Activated T-cell treated with anti-CD3 and anti-CD28 coated beads, Interleukin-2, amount 50 U/mL, for 4 hours (primary cell): ENCODE measurements at regions not wholly inside any gene's neighbourhood (a gene's known extent, or its start where the extent isn't known, plus 50 kb on each side); places are given as distances from the start of the nearest gene placed in this dataset.
"Not testable (repeated sequence)": the region's sequence is repeated elsewhere in the genome, so short reads cannot be mapped to it uniquely, and the experiment has no call there.

Source experiments
- ATAC-seq, 2 donors: fragments of 200-7000 bp; cut with Tn5 transposase; one replicate each; pipeline ENCODE4 v1.10.0; 2021
- DNase-seq: peaks from one replicate; pipeline ENCODE4 v3.0.0-alpha.2; 2020
- H3K27me3 Mint-ChIP-seq: one replicate; pipeline ENCODE4 v1.8.0; 2021; ENCODE audit warnings: low read depth, mixed read lengths
- H3K36me3 Mint-ChIP-seq: one replicate; pipeline ENCODE4 v1.8.0; 2022; ENCODE audit warnings: mixed read lengths; ENCODE audit not compliant: insufficient read depth
- H3K4me1 Mint-ChIP-seq: one replicate; pipeline ENCODE4 v1.8.0; 2021; ENCODE audit warnings: low read depth, mixed read lengths
- H3K4me3 Mint-ChIP-seq: one replicate; pipeline ENCODE4 v1.8.0; 2021; ENCODE audit warnings: mild to moderate bottlenecking, moderate library complexity, mixed read lengths
- H3K9me3 Mint-ChIP-seq: one replicate; pipeline ENCODE4 v1.8.0; 2021; ENCODE audit warnings: mixed read lengths

GRCh38 chr10:117751259-117751658 is 208.7 kb downstream of the EMX2 start:
- no peak overlapping the region for H3K4me3 Mint-ChIP-seq
- H3K9me3 Mint-ChIP-seq, result no peaks in the 10 kb centered on the region
- ATAC-seq, result no peak
- DNase-seq, result no peak
- no peaks in the 10 kb centered on the region for H3K27me3 Mint-ChIP-seq
- H3K4me1 Mint-ChIP-seq, result no peaks in the 10 kb centered on the region
- H3K36me3 Mint-ChIP-seq, result no peaks in the 10 kb centered on the region

GRCh38 chr10:117752103-117752502 is 209.6 kb downstream of the EMX2 start:
- no peaks in the 10 kb centered on the region for H3K9me3 Mint-ChIP-seq
- no peak for ATAC-seq

GRCh38 chr10:117754770-117755658 is 212.5 kb downstream of the EMX2 start:
- no peak for DNase-seq
- H3K4me3 Mint-ChIP-seq, result no peak overlapping the region
- no peaks in the 10 kb centered on the region for H3K4me1 Mint-ChIP-seq
- no peaks in the 10 kb centered on the region for H3K9me3 Mint-ChIP-seq
- ATAC-seq, result no peak
- peaks cover 6% of the 10 kb centered on the region for H3K27me3 Mint-ChIP-seq
- H3K36me3 Mint-ChIP-seq, result no peaks in the 10 kb centered on the region

More at GRCh38 chr10:117752103-117752502, 209.6 kb downstream of the EMX2 start:
- H3K4me3 Mint-ChIP-seq, result no peak overlapping the region
- H3K36me3 Mint-ChIP-seq, result no peaks in the 10 kb centered on the region
- DNase-seq, result no peak
- H3K4me1 Mint-ChIP-seq, result no peaks in the 10 kb centered on the region
- no peaks in the 10 kb centered on the region for H3K27me3 Mint-ChIP-seq

DNA sequence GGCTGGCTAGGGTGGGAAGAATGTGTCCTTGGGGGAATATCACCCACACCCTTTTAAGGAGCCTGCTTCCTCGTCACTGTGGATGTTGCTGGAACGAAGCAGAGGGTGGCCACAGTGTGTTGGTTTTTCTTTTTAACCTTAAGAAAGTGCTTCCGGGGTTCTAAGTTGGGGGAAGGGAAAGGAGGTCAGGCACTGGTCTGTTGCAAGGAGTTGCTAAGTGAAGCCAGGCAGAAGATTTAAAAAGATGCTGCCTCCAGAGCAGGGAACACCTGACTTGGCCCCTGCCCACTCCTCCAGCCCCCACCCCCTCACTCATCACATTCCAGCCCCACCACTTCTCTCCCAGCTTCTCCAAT is 213.1 kb downstream of the EMX2 start:
- Mint-ChIP-seq H3K4me1 (no peaks in the 10 kb centered on the region), H3K27me3 (peaks cover 6% of the 10 kb centered on the region), H3K9me3 (no peaks in the 10 kb centered on the region), H3K4me3 (no peak overlapping the region), H3K36me3 (no peaks in the 10 kb centered on the region)
- ATAC-seq, result no peak
- DNase-seq, result no peak

- ATAC-seq, result no peak
- DNase-seq, result no peak
- H3K4me1 Mint-ChIP-seq, result no peaks in the 10 kb centered on the region
- H3K4me3 Mint-ChIP-seq, result no peak overlapping the region
- H3K9me3 Mint-ChIP-seq, result no peaks in the 10 kb centered on the region
- H3K27me3 Mint-ChIP-seq, result peaks cover 15% of the 10 kb centered on the region
- no peaks in the 10 kb centered on the region for H3K36me3 Mint-ChIP-seq
Measured at GRCh38 chr10:117757086-117757720, 214.7 kb downstream of the EMX2 start.

GRCh38 chr10:117759266-117759665 is 216.7 kb downstream of the EMX2 start:
- DNase-seq (no peak), ATAC-seq (no peak)
- no peaks in the 10 kb centered on the region for H3K36me3 Mint-ChIP-seq
- no peaks in the 10 kb centered on the region for H3K9me3 Mint-ChIP-seq
- peaks cover 18% of the 10 kb centered on the region for H3K27me3 Mint-ChIP-seq
- no peak overlapping the region for H3K4me3 Mint-ChIP-seq
- H3K4me1 Mint-ChIP-seq, result no peaks in the 10 kb centered on the region

GRCh38 chr10:117761695-117762094 is 219.1 kb downstream of the EMX2 start:
- ATAC-seq, result no peak
- Mint-ChIP-seq H3K4me1 (no peaks in the 10 kb centered on the region), H3K9me3 (no peaks in the 10 kb centered on the region), H3K27me3 (peaks cover 20% of the 10 kb centered on the region), H3K4me3 (no peak overlapping the region), H3K36me3 (no peaks in the 10 kb centered on the region)
- no peak for DNase-seq

GRCh38 chr10:117762126-117762818 is 219.7 kb downstream of the EMX2 start:
- Mint-ChIP-seq H3K36me3 (no peaks in the 10 kb centered on the region), H3K4me3 (no peak overlapping the region), H3K9me3 (no peaks in the 10 kb centered on the region), H3K4me1 (no peaks in the 10 kb centered on the region), H3K27me3 (peaks cover 20% of the 10 kb centered on the region)
- no peak for ATAC-seq
- DNase-seq, result no peak

- no peak for ATAC-seq
- H3K36me3 Mint-ChIP-seq, result no peaks in the 10 kb centered on the region
- H3K27me3 Mint-ChIP-seq, result peaks cover 20% of the 10 kb centered on the region
- no peaks in the 10 kb centered on the region for H3K9me3 Mint-ChIP-seq
- no peak for DNase-seq
- no peak overlapping the region for H3K4me3 Mint-ChIP-seq
- H3K4me1 Mint-ChIP-seq, result no peaks in the 10 kb centered on the region
Measured at GRCh38 chr10:117762819-117763172, 220.2 kb downstream of the EMX2 start.

GRCh38 chr10:117763528-117763927 is 221.0 kb downstream of the EMX2 start:
- ATAC-seq (no peak), DNase-seq (no peak)
- Mint-ChIP-seq H3K9me3 (no peaks in the 10 kb centered on the region), H3K4me1 (no peaks in the 10 kb centered on the region), H3K4me3 (no peak overlapping the region), H3K27me3 (peaks cover 20% of the 10 kb centered on the region), H3K36me3 (no peaks in the 10 kb centered on the region)

GRCh38 chr10:117768333-117769042 is 225.9 kb downstream of the EMX2 start:
- Mint-ChIP-seq H3K36me3 (no peaks in the 10 kb centered on the region), H3K4me1 (no peaks in the 10 kb centered on the region), H3K27me3 (peaks cover 7% of the 10 kb centered on the region), H3K9me3 (no peaks in the 10 kb centered on the region), H3K4me3 (no peak overlapping the region)
- ATAC-seq (no peak), DNase-seq (no peak)

- ATAC-seq (no peak), DNase-seq (no peak)
- Mint-ChIP-seq H3K9me3 (no peaks in the 10 kb centered on the region), H3K4me1 (no peaks in the 10 kb centered on the region), H3K4me3 (no peak overlapping the region), H3K27me3 (peaks cover 3% of the 10 kb centered on the region), H3K36me3 (no peaks in the 10 kb centered on the region)
Measured at GRCh38 chr10:117775526-117775925, 233.0 kb downstream of the EMX2 start.

- H3K4me1 Mint-ChIP-seq, H3K9me3 Mint-ChIP-seq, ATAC-seq, DNase-seq, H3K4me3 Mint-ChIP-seq, H3K36me3 Mint-ChIP-seq, H3K27me3 Mint-ChIP-seq: not testable (repeated sequence)
Measured at GRCh38 chr10:117777222-117777621, 234.7 kb downstream of the EMX2 start.

DNA sequence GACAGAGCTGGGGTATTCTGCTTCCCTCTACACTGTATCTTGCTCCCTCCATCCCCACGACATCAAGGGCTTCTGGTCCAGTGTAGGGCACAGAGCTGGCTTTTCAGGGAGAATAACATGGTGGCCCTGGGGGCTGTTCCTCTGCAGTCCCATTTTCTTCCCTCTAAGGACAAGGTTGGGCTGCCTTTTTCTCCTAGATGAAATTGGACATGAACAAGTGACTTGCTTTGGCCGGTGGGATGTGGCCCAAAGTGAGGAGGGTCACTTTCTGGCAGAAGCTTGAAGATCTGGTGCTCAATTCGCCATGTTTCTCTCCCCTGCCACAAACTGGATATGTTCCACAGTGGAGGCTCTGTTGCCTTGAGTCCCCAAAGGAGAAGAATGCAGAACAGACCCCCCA is 235.7 kb downstream of the EMX2 start:
- Mint-ChIP-seq H3K4me1 (no peaks in the 10 kb centered on the region), H3K9me3 (no peaks in the 10 kb centered on the region), H3K4me3 (no peak overlapping the region), H3K36me3 (no peaks in the 10 kb centered on the region), H3K27me3 (no peaks in the 10 kb centered on the region)
- ATAC-seq (no peak), DNase-seq (no peak)
